ENCODE measurements at regions not wholly inside any gene's neighbourhood (a gene's known extent, or its start where the extent isn't known, plus 50 kb on each side); places are given as distances from the start of the nearest gene placed in this dataset.
"Not testable (repeated sequence)": the region's sequence is repeated elsewhere in the genome, so short reads cannot be mapped to it uniquely, and the experiment has no call there.

DNA sequence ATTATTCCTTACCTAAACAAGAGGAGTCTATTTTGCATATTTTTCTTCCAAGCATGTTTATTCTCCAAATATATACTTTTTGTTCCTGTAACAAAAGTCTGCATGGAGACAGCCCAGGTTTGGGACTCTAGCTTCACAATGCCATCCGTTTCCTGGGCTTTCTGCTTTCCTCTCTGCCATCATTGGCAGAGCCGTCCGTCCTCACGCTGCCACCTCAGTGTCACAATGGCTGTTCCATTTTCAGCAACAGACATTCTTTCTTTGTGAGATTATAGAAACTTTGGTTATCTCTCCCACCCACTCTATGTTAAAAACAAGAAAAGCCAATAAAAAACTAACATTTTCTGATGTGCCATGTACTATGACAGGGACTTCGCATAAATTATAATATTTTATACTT lies 825.2 kb downstream of the REEP3 start:
- Mint-ChIP-seq H3K36me3 (no peaks in the 10 kb centered on the region), H3K4me3 (no peak overlapping the region), H3K4me1 (no peaks in the 10 kb centered on the region), H3K9me3 (peaks cover 7 to 19% of the 10 kb centered on the region in 2 donors), H3K27me3 (ENCODE audit: low read depth in 2 of 2) (no peaks in the 10 kb centered on the region), H3K27ac (no peak overlapping the region)
- Histone ChIP-seq H3K27ac (ENCODE audit: low read length) (no peak overlapping the region), H3K36me3 (ENCODE audit: control insufficient read depth, insufficient read depth, low read length) (no peaks in the 10 kb centered on the region), H3K27me3 (ENCODE audit: control insufficient read depth, insufficient read depth, low read length) (no peaks in the 10 kb centered on the region), H3K4me1 (ENCODE audit: control insufficient read depth, insufficient read depth, low read length) (no peaks in the 10 kb centered on the region), H3K4me3 (ENCODE audit: low read length) (no peak overlapping the region), H3K9me3 (ENCODE audit: control insufficient read depth, insufficient read depth, low read length) (no peaks in the 10 kb centered on the region)
- TF ChIP-seq, protein P1, sequence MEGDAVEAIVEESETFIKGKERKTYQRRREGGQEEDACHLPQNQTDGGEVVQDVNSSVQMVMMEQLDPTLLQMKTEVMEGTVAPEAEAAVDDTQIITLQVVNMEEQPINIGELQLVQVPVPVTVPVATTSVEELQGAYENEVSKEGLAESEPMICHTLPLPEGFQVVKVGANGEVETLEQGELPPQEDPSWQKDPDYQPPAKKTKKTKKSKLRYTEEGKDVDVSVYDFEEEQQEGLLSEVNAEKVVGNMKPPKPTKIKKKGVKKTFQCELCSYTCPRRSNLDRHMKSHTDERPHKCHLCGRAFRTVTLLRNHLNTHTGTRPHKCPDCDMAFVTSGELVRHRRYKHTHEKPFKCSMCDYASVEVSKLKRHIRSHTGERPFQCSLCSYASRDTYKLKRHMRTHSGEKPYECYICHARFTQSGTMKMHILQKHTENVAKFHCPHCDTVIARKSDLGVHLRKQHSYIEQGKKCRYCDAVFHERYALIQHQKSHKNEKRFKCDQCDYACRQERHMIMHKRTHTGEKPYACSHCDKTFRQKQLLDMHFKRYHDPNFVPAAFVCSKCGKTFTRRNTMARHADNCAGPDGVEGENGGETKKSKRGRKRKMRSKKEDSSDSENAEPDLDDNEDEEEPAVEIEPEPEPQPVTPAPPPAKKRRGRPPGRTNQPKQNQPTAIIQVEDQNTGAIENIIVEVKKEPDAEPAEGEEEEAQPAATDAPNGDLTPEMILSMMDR (IDR thresholded peaks at IDR 0.05), result no peak
- 87% methylated on average over 4 of the region's 5 CpGs for WGBS (ENCODE audit: insufficient coverage)
- ATAC-seq, result no peak
- intact Hi-C loops (cut with micrococcal nuclease), result no loop called here
- no peak for DNase-seq

DNA sequence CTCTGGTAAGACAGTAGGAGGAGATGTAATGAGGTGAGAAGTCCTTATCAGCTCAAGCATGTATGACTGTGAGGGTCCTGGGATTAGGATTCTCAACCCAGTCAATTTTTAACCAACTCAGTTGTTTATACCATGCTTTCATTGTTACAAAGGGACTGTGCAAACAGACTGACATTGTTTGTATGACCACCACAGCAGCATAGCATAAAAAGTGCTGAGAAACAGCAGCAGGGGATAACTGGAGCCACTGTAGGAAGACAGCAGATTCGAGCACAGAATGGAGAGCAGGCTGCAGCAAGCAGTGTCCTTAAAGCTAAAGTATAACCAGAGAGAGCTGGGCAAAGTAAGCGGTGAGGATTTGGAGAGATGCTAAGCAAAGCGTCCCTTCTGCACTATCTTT lies 829.5 kb downstream of the REEP3 start:
- no peaks in the 10 kb centered on the region for H3K27me3 ChIP-seq (ENCODE audit: control insufficient read depth, insufficient read depth, low read length)
- no peak overlapping the region for H3K4me3 ChIP-seq (ENCODE audit: low read length)
- H3K27ac ChIP-seq (ENCODE audit: low read length), result no peak overlapping the region
- H3K4me1 ChIP-seq (ENCODE audit: control insufficient read depth, insufficient read depth, low read length), result no peaks in the 10 kb centered on the region
- Mint-ChIP-seq H3K27ac (no peak overlapping the region), H3K9me3 (peaks cover 7 to 30% of the 10 kb centered on the region in 2 donors), H3K4me1 (no peaks in the 10 kb centered on the region), H3K36me3 (no peaks in the 10 kb centered on the region), H3K4me3 (no peak overlapping the region), H3K27me3 (ENCODE audit: low read depth in 2 of 2) (no peaks in the 10 kb centered on the region)
- H3K9me3 ChIP-seq (ENCODE audit: control insufficient read depth, insufficient read depth, low read length), result peaks cover 4% of the 10 kb centered on the region
- DNase-seq (no peak), ATAC-seq (no peak)
- 73% methylated on average over 3 of the region's 3 CpGs for WGBS (ENCODE audit: insufficient coverage)
- intact Hi-C loops (cut with micrococcal nuclease), result no loop called here
- TF ChIP-seq, protein P1 (IDR thresholded peaks at IDR 0.05), result no peak
- no peaks in the 10 kb centered on the region for H3K36me3 ChIP-seq (ENCODE audit: control insufficient read depth, insufficient read depth, low read length)

DNA sequence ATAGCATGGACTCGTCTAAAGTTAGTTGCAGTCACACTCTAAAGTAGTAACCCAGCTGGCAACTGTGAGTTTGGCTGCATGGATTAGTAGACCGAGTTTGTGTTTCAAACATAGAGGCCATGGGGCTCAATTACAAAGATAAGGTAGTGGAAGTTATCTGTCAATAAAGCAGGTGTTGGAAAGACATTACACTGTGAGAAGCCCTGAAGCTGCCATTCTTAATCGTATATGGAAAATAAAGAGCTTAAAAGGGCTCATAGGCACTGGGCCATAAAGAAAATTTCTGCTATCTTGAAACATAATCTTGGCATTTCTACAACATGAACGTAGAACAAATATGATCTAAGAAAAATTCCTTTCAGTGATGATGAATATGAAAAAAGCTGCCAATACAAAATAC lies 837.7 kb downstream of the REEP3 start:
- Histone ChIP-seq H3K9me3 (ENCODE audit: control insufficient read depth, insufficient read depth, low read length) (peaks cover 4% of the 10 kb centered on the region), H3K4me1 (ENCODE audit: control insufficient read depth, insufficient read depth, low read length) (no peaks in the 10 kb centered on the region), H3K27ac (ENCODE audit: low read length) (no peak overlapping the region), H3K4me3 (ENCODE audit: low read length) (no peak overlapping the region), H3K27me3 (ENCODE audit: control insufficient read depth, insufficient read depth, low read length) (no peaks in the 10 kb centered on the region), H3K36me3 (ENCODE audit: control insufficient read depth, insufficient read depth, low read length) (no peaks in the 10 kb centered on the region)
- H3K4me3 Mint-ChIP-seq, result no peak overlapping the region
- 87% methylated on average over 3 of the region's 4 CpGs for WGBS (ENCODE audit: insufficient coverage)
- ATAC-seq (no peak), DNase-seq (no peak)
- no peak overlapping the region for H3K27ac Mint-ChIP-seq
- intact Hi-C loops (cut with micrococcal nuclease), result no loop called here
- peaks cover 9 to 22% of the 10 kb centered on the region in 2 donors for H3K9me3 Mint-ChIP-seq
- TF ChIP-seq, protein P1 (IDR thresholded peaks at IDR 0.05), result no peak
- no peaks in the 10 kb centered on the region for H3K4me1 Mint-ChIP-seq
- no peaks in the 10 kb centered on the region for H3K36me3 Mint-ChIP-seq
- H3K27me3 Mint-ChIP-seq (ENCODE audit: low read depth in 2 of 2), result no peaks in the 10 kb centered on the region

DNA sequence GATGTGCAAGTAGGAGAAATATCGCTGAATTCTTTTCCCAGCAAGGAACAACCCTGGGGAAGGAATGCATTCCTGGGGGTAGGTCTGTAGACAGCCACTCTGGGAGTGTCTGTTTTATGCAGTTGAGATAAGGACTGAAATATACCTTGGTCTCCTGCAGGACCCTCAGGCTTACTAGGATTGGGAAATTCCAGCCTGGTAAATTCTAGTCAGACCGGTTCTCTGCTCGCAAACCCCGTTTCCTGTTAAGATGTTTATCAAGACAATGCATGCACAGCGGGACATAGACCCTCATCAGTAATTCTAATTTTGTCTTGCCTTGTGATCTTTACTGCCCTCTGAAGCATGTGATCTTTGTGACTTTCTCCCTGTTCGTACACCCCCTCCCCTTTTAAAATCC lies 839.0 kb downstream of the REEP3 start:
- H3K4me3 ChIP-seq (ENCODE audit: low read length); H3K4me3 Mint-ChIP-seq; H3K27ac ChIP-seq (ENCODE audit: low read length); H3K4me1 Mint-ChIP-seq; H3K4me1 ChIP-seq (ENCODE audit: control insufficient read depth, insufficient read depth, low read length); H3K9me3 ChIP-seq (ENCODE audit: control insufficient read depth, insufficient read depth, low read length); H3K36me3 ChIP-seq (ENCODE audit: control insufficient read depth, insufficient read depth, low read length); intact Hi-C loops (cut with micrococcal nuclease); H3K27me3 Mint-ChIP-seq (ENCODE audit: low read depth in 2 of 2); ATAC-seq; H3K36me3 Mint-ChIP-seq; H3K27ac Mint-ChIP-seq; H3K27me3 ChIP-seq (ENCODE audit: control insufficient read depth, insufficient read depth, low read length); DNase-seq: not testable (repeated sequence)
- 92% methylated on average over 6 of the region's 6 CpGs for WGBS (ENCODE audit: insufficient coverage)
- H3K9me3 Mint-ChIP-seq, result peaks cover 9 to 20% of the 10 kb centered on the region in 2 donors

All from natural killer cell (primary cell).